D721Med (cell line): ENCODE measurements at regions not wholly inside any gene's neighbourhood (a gene's known extent, or its start where the extent isn't known, plus 50 kb on each side); places are given as distances from the start of the nearest gene placed in this dataset.

ENCODE experiments used
- DNase-seq: peaks from one replicate; pipeline ENCODE4 v3.0.0; 2011; ENCODE audit warnings: low spot score; ENCODE audit not compliant: insufficient read length
- FAIRE-seq: peaks from 2 replicates; lab custom pipeline; 2011; peaks lifted over from hg19 to GRCh38; lab: Jason Lieb, UNC
- TF ChIP-seq, protein P1 (sequence below): IDR thresholded peaks from 2 replicates; pipeline ENCODE4 v1.5.1; 2012; ENCODE audit warnings: mild to moderate bottlenecking, control low read depth; ENCODE audit not compliant: insufficient read depth; ENCODE audit errors: missing control alignments

DNA sequence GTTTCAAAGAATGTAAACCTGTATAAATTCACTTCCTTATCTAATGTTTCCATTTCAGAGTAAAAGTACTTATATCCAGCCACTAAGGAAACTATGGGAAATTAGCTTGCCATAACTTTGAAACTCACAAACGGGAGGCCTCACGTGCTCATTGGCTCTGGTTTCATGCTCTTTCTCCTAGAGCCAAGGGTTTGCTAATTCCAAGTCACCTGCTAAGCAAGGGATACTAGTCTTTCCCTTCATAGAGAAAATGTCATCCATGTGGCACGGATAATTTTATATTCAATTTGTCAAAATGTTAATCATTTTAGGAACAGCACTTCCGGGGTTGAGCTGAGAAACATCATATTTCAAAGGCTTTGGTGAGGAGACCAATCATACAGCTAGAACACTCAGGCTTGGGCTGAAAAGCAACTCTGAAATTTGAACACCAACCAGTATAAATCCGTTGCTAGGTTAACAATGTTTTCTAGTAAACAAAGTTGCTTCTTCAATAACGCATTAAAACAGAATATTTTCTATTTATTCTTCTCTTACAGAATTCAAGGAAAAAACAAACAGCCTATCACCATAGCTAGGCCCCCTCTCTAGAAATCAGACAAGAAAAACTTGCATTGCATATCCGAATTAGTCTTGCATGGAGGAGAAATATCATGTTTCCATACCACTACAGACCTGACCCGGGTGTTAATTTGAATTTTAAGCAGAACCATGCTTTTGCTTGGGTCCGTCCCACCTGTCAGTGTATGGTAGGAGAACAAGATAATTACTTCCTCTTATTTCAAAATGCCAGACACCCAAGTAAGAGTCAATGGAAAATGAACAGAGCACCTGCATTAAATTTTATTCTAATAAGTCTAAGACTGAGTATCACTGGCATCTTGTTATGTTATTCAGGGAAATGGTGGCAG lies 196.1 kb upstream of the ESRRG start:
- DNase-seq (no peak), FAIRE-seq (peak; percentile 11)
- TF ChIP-seq, protein P1, sequence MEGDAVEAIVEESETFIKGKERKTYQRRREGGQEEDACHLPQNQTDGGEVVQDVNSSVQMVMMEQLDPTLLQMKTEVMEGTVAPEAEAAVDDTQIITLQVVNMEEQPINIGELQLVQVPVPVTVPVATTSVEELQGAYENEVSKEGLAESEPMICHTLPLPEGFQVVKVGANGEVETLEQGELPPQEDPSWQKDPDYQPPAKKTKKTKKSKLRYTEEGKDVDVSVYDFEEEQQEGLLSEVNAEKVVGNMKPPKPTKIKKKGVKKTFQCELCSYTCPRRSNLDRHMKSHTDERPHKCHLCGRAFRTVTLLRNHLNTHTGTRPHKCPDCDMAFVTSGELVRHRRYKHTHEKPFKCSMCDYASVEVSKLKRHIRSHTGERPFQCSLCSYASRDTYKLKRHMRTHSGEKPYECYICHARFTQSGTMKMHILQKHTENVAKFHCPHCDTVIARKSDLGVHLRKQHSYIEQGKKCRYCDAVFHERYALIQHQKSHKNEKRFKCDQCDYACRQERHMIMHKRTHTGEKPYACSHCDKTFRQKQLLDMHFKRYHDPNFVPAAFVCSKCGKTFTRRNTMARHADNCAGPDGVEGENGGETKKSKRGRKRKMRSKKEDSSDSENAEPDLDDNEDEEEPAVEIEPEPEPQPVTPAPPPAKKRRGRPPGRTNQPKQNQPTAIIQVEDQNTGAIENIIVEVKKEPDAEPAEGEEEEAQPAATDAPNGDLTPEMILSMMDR = no peak

DNA sequence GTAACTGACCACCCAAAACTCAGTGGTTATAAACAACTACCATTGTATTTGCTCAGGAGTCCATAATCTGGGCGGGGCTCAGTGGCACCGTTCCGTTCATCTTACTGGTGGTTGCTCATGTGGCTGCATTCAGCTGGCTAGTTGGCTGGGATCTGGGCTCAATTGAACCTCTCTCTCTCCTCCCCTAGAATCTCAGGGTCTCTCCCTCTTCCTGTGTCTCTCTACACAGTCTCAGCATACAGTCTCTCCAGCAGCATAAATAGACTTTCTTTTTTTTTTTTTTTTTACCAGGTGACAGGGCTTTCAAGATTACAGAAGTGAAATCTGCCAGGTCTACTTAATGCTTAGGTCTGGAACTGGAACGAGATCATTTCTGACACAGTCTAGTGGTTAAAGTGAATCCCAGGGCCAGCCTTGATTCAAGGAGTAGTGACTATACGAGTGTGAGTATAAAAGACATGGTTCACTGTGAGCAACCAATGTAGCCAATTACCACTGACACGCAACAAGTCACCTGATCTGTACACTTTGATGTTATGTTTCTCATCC lies 193.7 kb upstream of the ESRRG start:
- TF ChIP-seq, protein P1 = no peak
- FAIRE-seq (no peak), DNase-seq (no peak)

DNA sequence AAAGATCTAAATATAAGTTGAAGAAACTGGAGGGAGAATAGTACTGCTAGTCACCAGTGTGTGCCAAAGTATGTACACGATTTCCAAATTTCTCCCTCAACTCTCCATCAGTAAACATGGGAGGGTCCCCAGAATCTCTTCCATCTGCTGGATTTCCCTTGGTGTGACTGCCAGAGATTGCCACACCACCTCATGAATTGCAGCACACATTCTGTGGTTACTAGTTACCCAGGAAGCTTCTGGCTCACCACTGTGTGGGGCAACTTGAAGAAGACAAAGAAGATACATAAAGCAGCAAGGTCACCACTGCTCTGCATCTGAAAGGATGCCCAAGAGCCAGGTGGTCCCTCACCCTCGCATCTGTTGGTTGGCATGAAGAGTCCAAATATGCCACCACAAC lies 191.7 kb upstream of the ESRRG start:
- no peak for DNase-seq
- TF ChIP-seq, protein P1 = no peak
- no peak for FAIRE-seq

DNA sequence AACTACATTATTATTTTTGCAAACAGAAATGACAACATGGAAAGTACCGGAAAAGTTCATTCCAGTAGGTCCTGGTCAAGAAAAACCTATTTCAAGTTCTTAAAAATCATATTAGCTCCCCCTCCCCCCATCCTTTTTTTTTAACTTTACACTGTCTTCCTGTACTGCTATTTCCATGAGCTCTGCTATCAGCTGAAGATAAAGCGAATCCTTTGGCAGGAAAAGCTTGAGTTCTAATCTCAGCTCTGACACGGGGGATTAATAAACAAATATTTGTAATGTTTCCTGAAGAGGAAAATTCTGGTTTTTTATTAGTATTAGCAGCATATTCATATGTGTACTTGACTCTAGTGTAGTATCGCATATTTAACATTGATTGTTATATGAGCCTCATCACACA lies 190.7 kb upstream of the ESRRG start:
- DNase-seq (no peak), FAIRE-seq (peak; percentile 11)

DNA sequence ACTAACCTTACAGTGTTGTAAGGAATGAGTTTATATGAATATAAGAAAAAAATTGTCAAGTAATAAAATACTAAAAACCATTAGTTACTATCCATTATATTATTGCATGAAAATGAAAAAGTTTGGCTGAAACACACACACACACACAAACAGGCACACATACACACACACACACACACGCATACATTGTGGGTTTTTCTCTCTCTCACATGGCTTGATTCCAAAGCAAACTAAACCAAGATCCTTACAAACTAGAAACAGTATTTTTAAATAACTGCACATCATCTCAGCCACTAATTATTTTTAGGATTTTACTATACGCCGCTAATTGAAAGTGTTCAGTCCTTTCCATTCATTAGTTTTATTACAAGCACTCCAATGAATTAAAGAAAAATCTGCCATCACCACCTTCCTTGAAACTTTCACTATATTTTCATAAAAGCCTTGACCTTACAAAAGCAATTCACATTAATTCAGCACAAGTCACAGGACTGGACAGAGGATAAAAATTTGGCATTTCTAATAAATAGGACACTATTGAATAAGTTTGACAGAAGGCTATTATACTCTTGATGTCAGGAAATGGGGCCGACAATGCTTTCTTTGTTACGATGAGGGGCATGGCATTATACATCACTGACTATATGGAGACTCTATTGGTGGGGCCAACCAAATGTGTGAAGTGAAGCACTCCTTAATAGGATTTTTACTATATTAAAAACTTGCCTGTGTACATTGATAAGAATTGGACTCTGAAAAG lies 187.0 kb upstream of the ESRRG start:
- FAIRE-seq (peak; percentile 85), DNase-seq (no peak)
- TF ChIP-seq, protein P1 = no peak

More for the DNA sequence above, 190.7 kb upstream of the ESRRG start:
- TF ChIP-seq, protein P1 = no peak

DNA sequence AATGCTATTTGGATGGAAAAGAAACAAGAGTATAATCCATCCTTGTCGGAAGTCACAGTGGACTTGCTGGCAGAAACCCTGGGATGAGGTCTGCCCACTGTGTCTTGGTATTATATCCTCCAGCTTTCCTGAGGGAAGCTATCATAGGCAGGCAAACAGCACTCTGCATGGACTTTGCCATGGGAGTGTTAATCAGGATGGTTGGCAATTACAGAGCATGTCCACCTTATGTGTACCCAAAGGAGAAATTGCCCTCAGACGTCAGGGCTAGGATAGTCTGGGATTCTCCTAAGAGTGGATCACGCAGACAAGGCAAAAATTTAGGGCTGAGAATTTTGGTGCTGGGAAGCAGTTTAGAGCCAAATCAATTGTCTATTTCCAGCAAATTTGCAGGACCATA lies 184.9 kb upstream of the ESRRG start:
- DNase-seq = no peak
- TF ChIP-seq, protein P1 = no peak
- no peak for FAIRE-seq
